RWPE2 (cell line): ENCODE measurements at regions not wholly inside any gene's neighbourhood (a gene's known extent, or its start where the extent isn't known, plus 50 kb on each side); places are given as distances from the start of the nearest gene placed in this dataset.
"Not testable (repeated sequence)": the region's sequence is repeated elsewhere in the genome, so short reads cannot be mapped to it uniquely, and the experiment has no call there.

ENCODE experiments used
- ATAC-seq: fragments of 200-7000 bp; cut with Tn5 transposase; 3 replicates; pipeline ENCODE4 v1.9.1; 2021; ENCODE audit warnings: low read depth
- DNase-seq: peaks from one replicate; pipeline ENCODE4 v3.0.0-alpha.2; 2020; ENCODE audit warnings: low spot score
- H3K27ac ChIP-seq: fragments of 450-650 bp; 2 replicates; pipeline ENCODE4 v1.5.1; 2017; ENCODE audit warnings: mild to moderate bottlenecking; ENCODE audit not compliant: poor library complexity, severe bottlenecking
- H3K27me3 ChIP-seq: fragments of 250-450 bp; sonication (Bioruptor Pico); 2 replicates; pipeline ENCODE4 v1.5.1; 2021; ENCODE audit warnings: mild to moderate bottlenecking, moderate library complexity; ENCODE audit not compliant: insufficient read depth, poor library complexity, severe bottlenecking
- H3K36me3 ChIP-seq: fragments of 250-450 bp; sonication (Bioruptor Pico); 2 replicates; pipeline ENCODE4 v1.5.1; 2020; ENCODE audit warnings: low read depth, mild to moderate bottlenecking, moderate library complexity
- H3K4me1 ChIP-seq: fragments of 250-450 bp; sonication (Bioruptor Pico); 2 replicates; pipeline ENCODE4 v1.5.1; 2021; ENCODE audit warnings: mild to moderate bottlenecking, moderate library complexity; ENCODE audit not compliant: insufficient read depth, poor library complexity, severe bottlenecking
- H3K4me3 ChIP-seq: fragments of 250-450 bp; sonication (Bioruptor Pico); 2 replicates; pipeline ENCODE4 v1.5.1; 2021; ENCODE audit warnings: mild to moderate bottlenecking, moderate library complexity; ENCODE audit not compliant: severe bottlenecking
- H3K9me3 ChIP-seq: fragments of 250-450 bp; sonication (Bioruptor Pico); 2 replicates; pipeline ENCODE4 v1.5.1; 2021; ENCODE audit warnings: mild to moderate bottlenecking, moderate library complexity; ENCODE audit not compliant: severe bottlenecking
- CTCF ChIP-seq: fragments of 450-650 bp; IDR thresholded peaks from one replicate; pipeline ENCODE4 v1.5.1; 2017; ENCODE audit warnings: mild to moderate bottlenecking, moderate library complexity; ENCODE audit not compliant: poor library complexity, severe bottlenecking

- H3K9me3 ChIP-seq, result no peaks in the 10 kb centered on the region
- no peak overlapping the region for H3K27ac ChIP-seq
- no peak overlapping the region for H3K4me3 ChIP-seq
- H3K36me3 ChIP-seq, result no peaks in the 10 kb centered on the region
- H3K4me1 ChIP-seq, result no peaks in the 10 kb centered on the region
- ATAC-seq (no peak), DNase-seq (no peak)
- no peak for TF ChIP-seq CTCF
- H3K27me3 ChIP-seq, result no peaks in the 10 kb centered on the region
Measured at GRCh38 chr1:239979456-239979855, 112.2 kb upstream of the FMN2 start.

- Histone ChIP-seq H3K36me3 (no peaks in the 10 kb centered on the region), H3K27me3 (no peaks in the 10 kb centered on the region), H3K4me3 (no peak overlapping the region), H3K9me3 (peaks cover 3% of the 10 kb centered on the region), H3K4me1 (no peaks in the 10 kb centered on the region), H3K27ac (no peak overlapping the region)
- no peak for TF ChIP-seq CTCF
- ATAC-seq, result no peak
- no peak for DNase-seq
Measured at GRCh38 chr1:239982762-239983161, 108.9 kb upstream of the FMN2 start.

GRCh38 chr1:239985044-239985443, 106.6 kb upstream of the FMN2 start:
- no peak overlapping the region for H3K4me3 ChIP-seq
- no peak for DNase-seq
- no peaks in the 10 kb centered on the region for H3K36me3 ChIP-seq
- ATAC-seq, result no peak
- H3K27me3 ChIP-seq, result no peaks in the 10 kb centered on the region
- peaks cover 3% of the 10 kb centered on the region for H3K9me3 ChIP-seq
- H3K4me1 ChIP-seq, result no peaks in the 10 kb centered on the region
- no peak overlapping the region for H3K27ac ChIP-seq
- TF ChIP-seq CTCF, result no peak

- peak; percentile 73 for TF ChIP-seq CTCF
- no peak for DNase-seq
- H3K4me1 ChIP-seq, result no peaks in the 10 kb centered on the region
- no peaks in the 10 kb centered on the region for H3K36me3 ChIP-seq
- no peaks in the 10 kb centered on the region for H3K27me3 ChIP-seq
- H3K27ac ChIP-seq, result no peak overlapping the region
- H3K4me3 ChIP-seq, result no peak overlapping the region
- ATAC-seq, result no peak
- H3K9me3 ChIP-seq, result peaks cover 3% of the 10 kb centered on the region
Measured at GRCh38 chr1:239987103-239987745, 104.5 kb upstream of the FMN2 start.

- no peak for ATAC-seq
- no peaks in the 10 kb centered on the region for H3K27me3 ChIP-seq
- H3K9me3 ChIP-seq, result peaks cover 3% of the 10 kb centered on the region
- no peak for DNase-seq
- no peaks in the 10 kb centered on the region for H3K36me3 ChIP-seq
- no peak for TF ChIP-seq CTCF
- H3K4me3 ChIP-seq, result no peak overlapping the region
- no peak overlapping the region for H3K27ac ChIP-seq
- no peaks in the 10 kb centered on the region for H3K4me1 ChIP-seq
Measured at GRCh38 chr1:239989990-239990389, 101.7 kb upstream of the FMN2 start.

- H3K27me3 ChIP-seq, result peaks cover 22% of the 10 kb centered on the region
- not testable (repeated sequence) for H3K4me3 ChIP-seq, H3K27ac ChIP-seq, H3K4me1 ChIP-seq, DNase-seq, H3K9me3 ChIP-seq, ATAC-seq, H3K36me3 ChIP-seq
Measured at GRCh38 chr1:239992566-239992965, 99.1 kb upstream of the FMN2 start.
